Naive B cell (primary cell): ENCODE measurements at regions not wholly inside any gene's neighbourhood (a gene's known extent, or its start where the extent isn't known, plus 50 kb on each side); places are given as distances from the start of the nearest gene placed in this dataset.
A peak's percentile ranks its signal among the peaks of the same experiment; 100 is the strongest.
"Not testable (repeated sequence)": the region's sequence is repeated elsewhere in the genome, so short reads cannot be mapped to it uniquely, and the experiment has no call there.

ENCODE experiments used
- ATAC-seq, 2 donors: fragments of 150-1000 bp; cut with Tn5 transposase; 2 replicates each; pipeline ENCODE4 v1.10.0; 2021; ENCODE audit warnings: low read depth in 2 of 2, mild to moderate bottlenecking in 2 of 2, moderate library complexity in 2 of 2
- DNase-seq: peaks from one replicate; pipeline ENCODE4 v3.0.0; 2022
- H3K27ac Mint-ChIP-seq, 6 donors: one replicate each; pipeline ENCODE4 v1.8.0; 2020 to 2022; ENCODE audit warnings: mild to moderate bottlenecking in 6 of 6, mixed read lengths in 6 of 6, moderate library complexity in 5 of 6, inconsistent platforms in 2 of 6
- H3K27me3 Mint-ChIP-seq, 3 donors: one replicate each; pipeline ENCODE4 v1.8.0; 2021 to 2022; ENCODE audit warnings: mixed read lengths in 3 of 3, mild to moderate bottlenecking in 1 of 3
- H3K36me3 Mint-ChIP-seq, 2 donors: one replicate each; pipeline ENCODE4 v1.8.0; 2020 to 2022; ENCODE audit warnings: mixed read lengths in 2 of 2, inconsistent platforms in 1 of 2, mild to moderate bottlenecking in 1 of 2
- H3K4me1 Mint-ChIP-seq, 3 donors: one replicate each; pipeline ENCODE4 v1.8.0; 2020 to 2022; ENCODE audit warnings: mixed read lengths in 3 of 3, inconsistent platforms in 1 of 3, mild to moderate bottlenecking in 1 of 3, moderate library complexity in 1 of 3
- H3K4me3 Mint-ChIP-seq, 8 donors: one replicate each; pipeline ENCODE4 v1.8.0; 2020 to 2022; ENCODE audit warnings: mild to moderate bottlenecking in 8 of 8, mixed read lengths in 8 of 8, moderate library complexity in 8 of 8, inconsistent platforms in 2 of 8
- H3K9me3 Mint-ChIP-seq, 7 donors: one replicate each; pipeline ENCODE4 v1.8.0; 2020 to 2022; ENCODE audit warnings: mixed read lengths in 7 of 7, mild to moderate bottlenecking in 5 of 7, inconsistent platforms in 2 of 7, moderate library complexity in 1 of 7

- not testable (repeated sequence) for H3K27me3 Mint-ChIP-seq, H3K9me3 Mint-ChIP-seq, H3K4me3 Mint-ChIP-seq, DNase-seq, H3K27ac Mint-ChIP-seq, H3K4me1 Mint-ChIP-seq, H3K36me3 Mint-ChIP-seq, ATAC-seq
Measured at GRCh38 chr12:127157501-127158366, 1109.2 kb upstream of the TMEM132C start.

- H3K27ac Mint-ChIP-seq: no peak overlapping the region
- no peaks in the 10 kb centered on the region for H3K36me3 Mint-ChIP-seq
- no peaks in the 10 kb centered on the region for H3K9me3 Mint-ChIP-seq
- DNase-seq (no peak), ATAC-seq (no peak)
- no peak overlapping the region for H3K4me3 Mint-ChIP-seq
- no peaks in the 10 kb centered on the region for H3K4me1 Mint-ChIP-seq
- H3K27me3 Mint-ChIP-seq: peaks cover 0 to 8% (median 0%) of the 10 kb centered on the region in 3 donors
Measured at GRCh38 chr12:127158385-127159061, 1108.4 kb upstream of the TMEM132C start.

- no peak overlapping the region for H3K4me3 Mint-ChIP-seq
- no peak for DNase-seq
- peaks cover 0 to 7% of the 10 kb centered on the region in 2 donors for H3K36me3 Mint-ChIP-seq
Measured at GRCh38 chr12:127161466-127161865, 1105.5 kb upstream of the TMEM132C start.

GRCh38 chr12:127162307-127162706, 1104.7 kb upstream of the TMEM132C start:
- H3K9me3 Mint-ChIP-seq: peaks cover 0 to 6% (median 0%) of the 10 kb centered on the region in 7 donors
- H3K4me3 Mint-ChIP-seq: no peak overlapping the region
- peaks cover 3 to 5% (median 4%) of the 10 kb centered on the region in 3 donors for H3K4me1 Mint-ChIP-seq
- H3K36me3 Mint-ChIP-seq: peaks cover 0 to 7% of the 10 kb centered on the region in 2 donors
- ATAC-seq (no peak), DNase-seq (no peak)
- H3K27me3 Mint-ChIP-seq: peaks cover 8 to 40% (median 29%) of the 10 kb centered on the region in 3 donors
- no peak overlapping the region for H3K27ac Mint-ChIP-seq

More at GRCh38 chr12:127161466-127161865, 1105.5 kb upstream of the TMEM132C start:
- Mint-ChIP-seq H3K4me1 (peaks cover 3 to 5% (median 4%) of the 10 kb centered on the region in 3 donors), H3K9me3 (peaks cover 0 to 4% (median 0%) of the 10 kb centered on the region in 7 donors), H3K27me3 (peaks cover 8 to 32% (median 20%) of the 10 kb centered on the region in 3 donors), H3K27ac (no peak overlapping the region)
- no peak for ATAC-seq

GRCh38 chr12:127162902-127163301, 1104.1 kb upstream of the TMEM132C start:
- H3K27me3 Mint-ChIP-seq: peaks cover 8 to 46% (median 35%) of the 10 kb centered on the region in 3 donors
- DNase-seq (no peak), ATAC-seq (no peak)
- peaks cover 3 to 5% (median 4%) of the 10 kb centered on the region in 3 donors for H3K4me1 Mint-ChIP-seq
- peaks cover 0 to 7% of the 10 kb centered on the region in 2 donors for H3K36me3 Mint-ChIP-seq
- peaks cover 0 to 6% (median 0%) of the 10 kb centered on the region in 7 donors for H3K9me3 Mint-ChIP-seq
- no peak overlapping the region for H3K27ac Mint-ChIP-seq
- H3K4me3 Mint-ChIP-seq: no peak overlapping the region

GRCh38 chr12:127165567-127166392, 1101.2 kb upstream of the TMEM132C start:
- ATAC-seq (peak in 1 of 2 donors; percentile 30), DNase-seq (no peak)
- Mint-ChIP-seq H3K36me3 (peaks cover 0 to 7% of the 10 kb centered on the region in 2 donors), H3K27ac (no peak overlapping the region), H3K9me3 (peaks cover 0 to 6% (median 1%) of the 10 kb centered on the region in 7 donors), H3K4me3 (peak overlapping the region; percentile 36 to 93 (median 69)), H3K4me1 (peaks cover 3 to 5% (median 4%) of the 10 kb centered on the region in 3 donors), H3K27me3 (peaks cover 26 to 62% (median 59%) of the 10 kb centered on the region in 3 donors)

GRCh38 chr12:127169321-127170181, 1097.4 kb upstream of the TMEM132C start:
- no peak for ATAC-seq
- Mint-ChIP-seq H3K4me1 (peaks cover 3 to 5% (median 4%) of the 10 kb centered on the region in 3 donors), H3K27ac (no peak overlapping the region), H3K36me3 (peaks cover 0 to 12% of the 10 kb centered on the region in 2 donors), H3K9me3 (peaks cover 3 to 25% (median 7%) of the 10 kb centered on the region in 7 donors), H3K27me3 (peaks cover 23 to 49% (median 45%) of the 10 kb centered on the region in 3 donors), H3K4me3 (peak overlapping the region in 1 of 8 donors; percentile 5)
- DNase-seq: no peak

- no peak for DNase-seq
- no peak overlapping the region for H3K27ac Mint-ChIP-seq
- H3K4me3 Mint-ChIP-seq: no peak overlapping the region
- no peak for ATAC-seq
- H3K36me3 Mint-ChIP-seq: peaks cover 0 to 11% of the 10 kb centered on the region in 2 donors
- peaks cover 23 to 42% (median 35%) of the 10 kb centered on the region in 3 donors for H3K27me3 Mint-ChIP-seq
- peaks cover 4 to 30% (median 12%) of the 10 kb centered on the region in 7 donors for H3K9me3 Mint-ChIP-seq
- peaks cover 1 to 3% (median 2%) of the 10 kb centered on the region in 3 donors for H3K4me1 Mint-ChIP-seq
Measured at GRCh38 chr12:127170226-127171180, 1096.5 kb upstream of the TMEM132C start.

GRCh38 chr12:127172861-127173260, 1094.1 kb upstream of the TMEM132C start:
- ATAC-seq: no peak
- H3K27ac Mint-ChIP-seq: no peak overlapping the region
- peaks cover 0 to 7% of the 10 kb centered on the region in 2 donors for H3K36me3 Mint-ChIP-seq
- DNase-seq: no peak
- peaks cover 9 to 37% (median 24%) of the 10 kb centered on the region in 7 donors for H3K9me3 Mint-ChIP-seq
- peaks cover 17 to 24% (median 23%) of the 10 kb centered on the region in 3 donors for H3K27me3 Mint-ChIP-seq
- H3K4me1 Mint-ChIP-seq: no peaks in the 10 kb centered on the region
- H3K4me3 Mint-ChIP-seq: no peak overlapping the region

- H3K36me3 Mint-ChIP-seq, H3K27ac Mint-ChIP-seq, ATAC-seq, H3K4me3 Mint-ChIP-seq, H3K4me1 Mint-ChIP-seq, DNase-seq: not testable (repeated sequence)
- Mint-ChIP-seq H3K9me3 (peaks cover 9 to 37% (median 30%) of the 10 kb centered on the region in 7 donors), H3K27me3 (peaks cover 6 to 14% (median 13%) of the 10 kb centered on the region in 3 donors)
Measured at GRCh38 chr12:127173971-127174370, 1093.0 kb upstream of the TMEM132C start.

- H3K4me3 Mint-ChIP-seq: peak overlapping the region in 1 of 8 donors; percentile 0
- H3K9me3 Mint-ChIP-seq: peaks cover 10 to 37% (median 29%) of the 10 kb centered on the region in 7 donors
- H3K27ac Mint-ChIP-seq: no peak overlapping the region
- no peak for DNase-seq
- no peak for ATAC-seq
- peaks cover 0 to 7% of the 10 kb centered on the region in 2 donors for H3K36me3 Mint-ChIP-seq
- H3K4me1 Mint-ChIP-seq: no peaks in the 10 kb centered on the region
- H3K27me3 Mint-ChIP-seq: peaks cover 0 to 11% (median 7%) of the 10 kb centered on the region in 3 donors
Measured at GRCh38 chr12:127174881-127175280, 1092.1 kb upstream of the TMEM132C start.
